CD14-positive monocyte (primary cell): ENCODE measurements at regions not wholly inside any gene's neighbourhood (a gene's known extent, or its start where the extent isn't known, plus 50 kb on each side); places are given as distances from the start of the nearest gene placed in this dataset.

Experiments
- DNase-seq, 3 donors: peaks; one replicate each; pipeline ENCODE4 v3.0.0-alpha.2; 2011 to 2022
- H2AFZ ChIP-seq: 2 replicates; pipeline ENCODE4 v1.6.0; 2012; ENCODE audit warnings: mild to moderate bottlenecking, low read depth, low read length, inconsistent platforms; ENCODE audit not compliant: insufficient read depth, poor library complexity, severe bottlenecking
- H3K27ac ChIP-seq, 2 donors: 1 replicate in 1 of 2; 2 replicates in 1 of 2; pipeline ENCODE4 v1.5.1; 2012 to 2013; ENCODE audit warnings: low read length in 2 of 2, control low read depth in 1 of 2, inconsistent platforms in 1 of 2, low read depth in 1 of 2, mild to moderate bottlenecking in 1 of 2
- H3K27me3 ChIP-seq, 2 donors: one replicate each; pipeline versions ENCODE4 v1.6.0 to v1.6.1; 2011 to 2013; ENCODE audit warnings: low read length in 2 of 2; ENCODE audit not compliant: control insufficient read depth in 2 of 2, insufficient read depth in 2 of 2
- H3K36me3 ChIP-seq, 2 donors: replicated peaks in 1 of 2; 1 replicate in 1 of 2; 2 replicates in 1 of 2; pipeline versions ENCODE4 v1.5.1 to v1.6.1; 2012 to 2013; ENCODE audit warnings: low read length in 2 of 2, control low read depth in 1 of 2, inconsistent platforms in 1 of 2, mild to moderate bottlenecking in 1 of 2; ENCODE audit not compliant: insufficient read depth in 2 of 2, control insufficient read depth in 1 of 2
- H3K4me1 ChIP-seq, 2 donors: 1 replicate in 1 of 2; 2 replicates in 1 of 2; pipeline versions ENCODE4 v1.5.1 to v1.6.1; 2012 to 2013; ENCODE audit warnings: low read length in 2 of 2, control low read depth in 1 of 2, inconsistent platforms in 1 of 2, mild to moderate bottlenecking in 1 of 2, moderate library complexity in 1 of 2; ENCODE audit not compliant: insufficient read depth in 2 of 2, control insufficient read depth in 1 of 2
- H3K4me2 ChIP-seq: replicated peaks from 2 replicates; pipeline ENCODE3; 2012; ENCODE audit warnings: low read length, moderate library complexity, mild to moderate bottlenecking; ENCODE audit not compliant: poor library complexity, severe bottlenecking; ENCODE audit errors: extremely low read depth
- H3K4me3 ChIP-seq, 3 experiments: fragments of 200-600 bp in 1 of 3; sonication (generic) in 1 of 3; replicated peaks in 1 of 3; 1 replicate in 2 of 3; 2 replicates in 1 of 3; pipeline ENCODE4 v1.5.1; 2011 to 2013; ENCODE audit warnings: low read length in 3 of 3, mild to moderate bottlenecking in 3 of 3, control low read depth in 2 of 3, low read depth in 2 of 3, inconsistent platforms in 1 of 3, moderate library complexity in 1 of 3
- H3K79me2 ChIP-seq: 2 replicates; pipeline ENCODE4 v1.6.0; 2012; ENCODE audit warnings: mild to moderate bottlenecking, control low read depth, inconsistent platforms, low read length, moderate library complexity; ENCODE audit not compliant: insufficient read depth
- H3K9ac ChIP-seq: 2 replicates; pipeline ENCODE4 v1.6.0; 2017; ENCODE audit warnings: low read length, mild to moderate bottlenecking; ENCODE audit not compliant: insufficient read depth, poor library complexity, severe bottlenecking
- H3K9me3 ChIP-seq, 2 donors: replicated peaks in 1 of 2; 1 replicate in 1 of 2; 2 replicates in 1 of 2; pipeline versions ENCODE4 v1.5.1 to v1.6.1; 2012 to 2013; ENCODE audit warnings: low read length in 2 of 2, control low read depth in 1 of 2; ENCODE audit not compliant: control insufficient read depth in 1 of 2, insufficient read depth in 1 of 2
- H4K20me1 ChIP-seq: 2 replicates; pipeline ENCODE4 v1.6.0; 2012; ENCODE audit warnings: mild to moderate bottlenecking, low read length, control low read depth, moderate library complexity; ENCODE audit not compliant: insufficient read depth
- H3K27ac Mint-ChIP-seq, 7 donors: one replicate each; pipeline ENCODE4 v1.8.0; 2020; ENCODE audit warnings: mild to moderate bottlenecking in 7 of 7, mixed read lengths in 7 of 7, moderate library complexity in 6 of 7, inconsistent platforms in 2 of 7
- H3K27me3 Mint-ChIP-seq, 3 donors: one replicate each; pipeline ENCODE4 v1.8.0; 2021 to 2022; ENCODE audit warnings: low read depth in 3 of 3, mild to moderate bottlenecking in 3 of 3, mixed read lengths in 3 of 3, moderate library complexity in 3 of 3, inconsistent platforms in 1 of 3
- H3K36me3 Mint-ChIP-seq, 2 donors: one replicate each; pipeline ENCODE4 v1.8.0; 2020; ENCODE audit warnings: mixed read lengths in 2 of 2, inconsistent platforms in 1 of 2, mild to moderate bottlenecking in 1 of 2
- H3K4me1 Mint-ChIP-seq: one replicate; pipeline ENCODE4 v1.8.0; 2020; ENCODE audit warnings: mild to moderate bottlenecking, mixed read lengths
- H3K4me3 Mint-ChIP-seq, 2 donors: one replicate each; pipeline ENCODE4 v1.8.0; 2020; ENCODE audit warnings: mild to moderate bottlenecking in 2 of 2, mixed read lengths in 2 of 2, moderate library complexity in 1 of 2
- H3K9me3 Mint-ChIP-seq, 7 donors: one replicate each; pipeline ENCODE4 v1.8.0; 2020 to 2022; ENCODE audit warnings: mixed read lengths in 7 of 7, mild to moderate bottlenecking in 6 of 7, moderate library complexity in 6 of 7, inconsistent platforms in 2 of 7
- WGBS: methylation state at CpG from one replicate; pipeline ENCODE4 v1.1.5; 2013; ENCODE audit warnings: missing lambda C conversion rate; ENCODE audit not compliant: insufficient coverage; 5-methylcytosine and 5-hydroxymethylcytosine counted together
- intact Hi-C, 2 donors: fragments of 100-400 bp; cut with micrococcal nuclease; formaldehyde crosslinking; loops; one replicate each; pipeline versions ENCODE4 v1.15.0 to v1.15.1; 2023
- TF ChIP-seq, protein P1 (sequence below): fragments of 200-600 bp; IDR thresholded peaks from one replicate; pipeline ENCODE4 v1.8.0; 2022; ENCODE audit warnings: antibody characterized with exemption, mild to moderate bottlenecking

DNA sequence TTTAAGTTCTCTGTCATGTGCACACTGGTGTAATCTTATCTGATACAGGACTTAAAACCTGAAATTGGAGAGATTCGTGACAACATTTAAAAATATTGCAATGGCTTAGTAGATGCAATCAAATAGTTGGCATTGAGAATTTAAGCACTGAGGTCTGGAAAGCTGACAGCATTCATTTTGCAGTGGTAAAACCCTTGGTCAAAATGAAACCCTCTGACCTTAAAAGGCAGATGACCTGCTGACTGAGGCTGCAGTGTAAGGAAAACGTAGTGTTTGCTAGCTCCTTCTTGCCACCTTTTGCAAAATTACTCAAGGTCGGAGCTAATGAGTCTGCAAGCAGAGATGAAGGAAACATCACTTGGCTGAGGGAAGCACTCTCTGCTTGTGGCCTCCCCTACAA is 150.6 kb downstream of the KCTD12 start:
- no peak overlapping the region for H3K4me3 ChIP-seq
- no peak overlapping the region for H3K4me2 ChIP-seq
- no peaks in the 10 kb centered on the region for H4K20me1 ChIP-seq
- Mint-ChIP-seq H3K27me3 (peaks cover 0 to 3% (median 0%) of the 10 kb centered on the region in 3 donors), H3K27ac (no peak overlapping the region), H3K4me3 (no peak overlapping the region), H3K9me3 (peaks cover 0 to 7% (median 0%) of the 10 kb centered on the region in 7 donors), H3K36me3 (peaks cover 0 to 3% of the 10 kb centered on the region in 2 donors), H3K4me1 (peaks cover 33% of the 10 kb centered on the region)
- H2AFZ ChIP-seq, result peak overlapping the region; percentile 48
- no peaks in the 10 kb centered on the region for H3K36me3 ChIP-seq
- H3K9ac ChIP-seq, result no peak overlapping the region
- H3K79me2 ChIP-seq, result no peaks in the 10 kb centered on the region
- intact Hi-C loops, result no loop called here
- no peaks in the 10 kb centered on the region for H3K9me3 ChIP-seq
- peaks cover 17 to 19% of the 10 kb centered on the region in 2 donors for H3K4me1 ChIP-seq
- H3K27me3 ChIP-seq, result no peaks in the 10 kb centered on the region
- DNase-seq, result no peak
- H3K27ac ChIP-seq, result no peak overlapping the region
- TF ChIP-seq, protein P1, sequence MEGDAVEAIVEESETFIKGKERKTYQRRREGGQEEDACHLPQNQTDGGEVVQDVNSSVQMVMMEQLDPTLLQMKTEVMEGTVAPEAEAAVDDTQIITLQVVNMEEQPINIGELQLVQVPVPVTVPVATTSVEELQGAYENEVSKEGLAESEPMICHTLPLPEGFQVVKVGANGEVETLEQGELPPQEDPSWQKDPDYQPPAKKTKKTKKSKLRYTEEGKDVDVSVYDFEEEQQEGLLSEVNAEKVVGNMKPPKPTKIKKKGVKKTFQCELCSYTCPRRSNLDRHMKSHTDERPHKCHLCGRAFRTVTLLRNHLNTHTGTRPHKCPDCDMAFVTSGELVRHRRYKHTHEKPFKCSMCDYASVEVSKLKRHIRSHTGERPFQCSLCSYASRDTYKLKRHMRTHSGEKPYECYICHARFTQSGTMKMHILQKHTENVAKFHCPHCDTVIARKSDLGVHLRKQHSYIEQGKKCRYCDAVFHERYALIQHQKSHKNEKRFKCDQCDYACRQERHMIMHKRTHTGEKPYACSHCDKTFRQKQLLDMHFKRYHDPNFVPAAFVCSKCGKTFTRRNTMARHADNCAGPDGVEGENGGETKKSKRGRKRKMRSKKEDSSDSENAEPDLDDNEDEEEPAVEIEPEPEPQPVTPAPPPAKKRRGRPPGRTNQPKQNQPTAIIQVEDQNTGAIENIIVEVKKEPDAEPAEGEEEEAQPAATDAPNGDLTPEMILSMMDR, result no peak
- WGBS, result 100% methylated on average over 1 of the region's 3 CpGs

DNA sequence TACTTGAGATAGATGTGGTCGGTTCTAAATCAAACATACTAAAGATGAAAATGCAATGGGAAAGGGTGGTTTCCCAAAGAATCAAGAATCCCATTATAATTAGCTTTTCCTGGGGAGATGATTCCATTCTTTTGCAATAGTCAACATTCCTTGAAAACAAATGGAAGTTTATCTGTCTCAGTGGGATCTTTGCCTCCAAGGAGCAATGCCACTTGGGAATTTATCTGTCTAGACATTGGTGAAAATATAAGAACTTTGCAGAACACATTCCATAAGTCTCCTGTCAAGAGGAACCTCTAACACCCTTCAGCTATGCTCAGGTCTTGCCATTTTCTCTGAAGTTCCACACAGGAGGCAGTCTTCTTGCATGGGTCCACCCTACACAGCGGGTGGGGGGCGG is 152.5 kb downstream of the KCTD12 start:
- no peak overlapping the region for H3K4me3 Mint-ChIP-seq
- no peak overlapping the region for H3K9ac ChIP-seq
- H3K4me3 ChIP-seq, result no peak overlapping the region
- intact Hi-C loops, result no loop called here
- DNase-seq, result no peak
- no peak overlapping the region for H3K4me2 ChIP-seq
- no peak overlapping the region for H2AFZ ChIP-seq
- H4K20me1 ChIP-seq, result no peaks in the 10 kb centered on the region
- no peak overlapping the region for H3K27ac Mint-ChIP-seq
- peaks cover 0 to 2% of the 10 kb centered on the region in 2 donors for H3K36me3 Mint-ChIP-seq
- no CpG with 5 or more reads among the region's 3 CpGs for WGBS
- no peaks in the 10 kb centered on the region for H3K36me3 ChIP-seq
- no peaks in the 10 kb centered on the region for H3K79me2 ChIP-seq
- peaks cover 0 to 3% (median 0%) of the 10 kb centered on the region in 3 donors for H3K27me3 Mint-ChIP-seq
- H3K27ac ChIP-seq, result no peak overlapping the region
- TF ChIP-seq, protein P1, result no peak
- H3K9me3 ChIP-seq, result no peaks in the 10 kb centered on the region
- peaks cover 24 to 31% of the 10 kb centered on the region in 2 donors for H3K4me1 ChIP-seq
- H3K9me3 Mint-ChIP-seq, result peaks cover 0 to 5% (median 0%) of the 10 kb centered on the region in 7 donors
- H3K27me3 ChIP-seq, result no peaks in the 10 kb centered on the region
- H3K4me1 Mint-ChIP-seq, result peaks cover 38% of the 10 kb centered on the region
